ENCODE measurements at regions not wholly inside any gene's neighbourhood (a gene's known extent, or its start where the extent isn't known, plus 50 kb on each side); places are given as distances from the start of the nearest gene placed in this dataset.

DNA sequence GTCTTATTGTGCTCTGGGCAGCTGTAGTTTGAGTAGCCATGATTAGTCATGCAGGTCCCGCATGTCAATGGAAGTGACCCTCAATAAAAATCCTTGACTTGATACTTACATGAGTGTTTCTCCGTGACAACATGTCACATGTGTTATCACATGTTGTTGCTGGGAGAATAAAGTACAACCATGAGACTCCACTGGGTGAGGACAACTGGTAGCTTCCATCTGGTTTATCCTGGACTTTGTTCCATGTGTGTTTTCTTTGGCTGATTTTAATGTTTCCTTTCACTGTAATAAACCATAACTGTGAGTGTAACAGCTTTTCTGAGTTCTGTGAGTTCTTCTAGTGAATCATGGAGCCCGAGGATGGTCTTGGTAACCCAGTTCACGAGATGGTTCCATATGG lies 63.1 kb upstream of the NDN start:
- TF ChIP-seq GATA2 (IDR thresholded peaks at IDR 0.05; ENCODE audit: low read depth, low read length) (no peak), GATA3 (IDR thresholded peaks at IDR 0.05; ENCODE audit: low read depth, low read length) (no peak)

Measured in SH-SY5Y (cell line).